GM19438 (cell line): ENCODE measurements at regions not wholly inside any gene's neighbourhood (a gene's known extent, or its start where the extent isn't known, plus 50 kb on each side); places are given as distances from the start of the nearest gene placed in this dataset.
"Not testable (repeated sequence)": the region's sequence is repeated elsewhere in the genome, so short reads cannot be mapped to it uniquely, and the experiment has no call there.

Experiments used
- ATAC-seq: cut with Tn5 transposase; IDR thresholded peaks from one replicate; pipeline ENCODE4 v1.9.1; 2021; ENCODE audit warnings: low read depth; ENCODE audit not compliant: unreplicated experiment

DNA sequence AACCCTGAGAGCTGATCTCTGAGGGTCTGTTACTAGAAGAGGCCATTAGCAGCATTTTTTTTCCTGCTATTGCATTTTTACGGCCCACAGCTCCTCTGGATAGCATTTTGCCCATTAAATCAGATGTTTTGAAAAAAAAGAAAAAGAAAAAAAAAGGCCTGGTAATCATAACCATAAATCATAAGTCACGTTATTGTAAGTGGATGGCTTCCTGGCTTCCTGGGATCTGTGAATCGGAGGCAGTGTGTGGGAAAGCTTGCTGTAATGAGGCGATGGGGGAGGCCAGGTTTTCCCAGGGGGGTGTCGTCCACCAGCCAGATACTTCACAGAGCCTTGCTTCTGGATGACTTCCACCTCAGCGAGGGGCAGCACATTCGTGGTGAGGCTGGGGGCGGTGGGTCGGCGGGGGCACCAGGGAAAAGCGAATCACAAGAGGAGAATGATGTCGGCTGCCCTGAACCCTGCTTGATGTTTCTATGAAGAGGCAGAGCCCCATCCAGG is 106.5 kb upstream of the SYT13 start:
- no peak for ATAC-seq

- ATAC-seq = no peak
Observed at GRCh38 chr11:45392154-45392553, 106.0 kb upstream of the SYT13 start.

DNA sequence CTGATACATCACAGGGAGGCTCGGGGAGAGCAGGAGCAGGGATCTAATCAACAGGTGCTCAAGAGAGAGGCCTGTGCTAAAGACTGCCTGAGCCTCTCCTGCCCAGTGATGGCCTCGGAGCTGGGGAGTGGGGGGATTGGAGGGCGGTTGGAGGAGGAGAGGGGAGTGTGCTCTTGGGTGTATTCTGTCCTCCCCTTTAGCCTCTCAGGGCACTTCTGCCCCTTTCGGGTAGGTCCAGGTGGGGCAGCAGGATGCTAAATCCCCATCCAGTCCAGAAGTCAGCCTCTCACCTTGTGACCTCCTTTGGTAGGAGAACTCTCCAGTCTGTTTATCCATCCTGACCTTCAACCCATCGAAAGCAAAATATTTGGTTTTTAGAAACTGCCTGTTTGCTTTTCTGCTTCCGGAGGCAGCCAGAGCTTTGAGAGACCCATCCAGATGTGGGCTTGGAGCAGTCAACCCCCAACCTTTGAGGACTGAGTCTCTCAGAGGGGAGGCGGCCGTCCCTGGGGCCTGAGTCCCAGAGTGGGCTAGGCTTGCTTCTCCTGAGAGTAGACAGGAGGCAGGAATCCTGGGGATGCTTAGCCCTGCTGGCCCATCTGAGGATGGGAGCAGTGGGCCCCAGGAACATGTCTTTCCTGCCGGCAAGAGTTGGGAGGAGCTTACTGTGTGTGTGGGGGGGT is 105.2 kb upstream of the SYT13 start:
- no peak for ATAC-seq

DNA sequence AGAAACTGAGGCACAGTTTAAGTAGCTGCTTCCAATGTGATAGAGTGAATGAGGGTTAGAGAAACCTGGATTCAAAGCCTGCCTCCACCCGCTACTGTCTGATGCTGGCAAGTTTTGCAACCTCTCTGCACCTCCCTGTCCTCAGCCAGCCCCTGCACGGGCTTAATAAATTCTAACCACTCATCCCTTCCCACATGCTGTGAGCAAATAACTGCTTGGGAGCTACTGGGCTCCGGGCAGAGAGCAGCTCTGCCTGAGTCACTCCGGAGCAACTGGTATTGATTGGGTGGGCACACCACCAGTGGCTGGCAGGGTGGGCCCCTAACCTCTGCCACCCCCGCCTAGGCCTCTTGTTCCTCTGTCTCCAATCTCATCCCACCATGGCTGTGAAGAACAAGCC is 104.3 kb upstream of the SYT13 start:
- no peak for ATAC-seq

- ATAC-seq = no peak
Observed at GRCh38 chr11:45388472-45388871, 102.3 kb upstream of the SYT13 start.

- not testable (repeated sequence) for ATAC-seq
Observed at GRCh38 chr11:45387885-45388284, 101.7 kb upstream of the SYT13 start.

DNA sequence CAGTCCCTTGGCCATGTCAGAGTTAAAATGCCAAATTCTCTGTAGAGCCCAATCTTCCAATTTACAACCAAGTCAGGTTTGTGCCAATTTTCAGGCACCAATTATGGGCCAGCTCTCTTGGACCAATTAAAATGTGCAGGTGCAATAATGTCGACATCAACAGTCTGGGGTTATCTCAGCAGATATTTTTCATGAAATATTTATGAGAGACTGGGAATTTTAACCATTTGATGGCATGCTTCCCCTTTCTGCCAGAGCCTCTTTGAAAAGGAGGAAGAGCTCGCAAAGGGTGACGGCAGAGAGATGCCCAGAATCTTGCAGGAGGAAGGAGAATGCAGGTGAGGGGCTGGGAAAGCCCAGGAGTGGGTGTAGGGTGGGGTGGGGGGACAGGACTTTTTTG is 100.8 kb upstream of the SYT13 start:
- ATAC-seq = no peak

DNA sequence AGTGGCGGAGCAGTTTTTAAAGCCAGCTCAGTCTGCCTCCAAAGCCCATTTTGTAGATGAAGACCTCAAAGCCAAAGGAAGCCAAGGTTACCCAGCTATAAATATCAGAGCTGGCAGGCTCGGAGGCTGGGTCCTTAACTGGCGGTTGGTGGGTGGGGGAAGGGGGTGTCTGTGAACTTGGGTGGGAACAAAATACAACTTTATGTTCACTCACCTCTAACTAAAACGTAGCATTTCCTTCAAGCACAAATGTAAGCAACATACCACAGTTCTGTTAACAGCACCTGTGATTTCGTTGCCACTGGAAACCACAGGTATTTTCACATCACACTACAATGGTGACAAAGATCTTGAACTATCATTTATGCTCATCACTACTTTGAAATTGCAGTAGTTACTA is 99.7 kb upstream of the SYT13 start:
- ATAC-seq = no peak

DNA sequence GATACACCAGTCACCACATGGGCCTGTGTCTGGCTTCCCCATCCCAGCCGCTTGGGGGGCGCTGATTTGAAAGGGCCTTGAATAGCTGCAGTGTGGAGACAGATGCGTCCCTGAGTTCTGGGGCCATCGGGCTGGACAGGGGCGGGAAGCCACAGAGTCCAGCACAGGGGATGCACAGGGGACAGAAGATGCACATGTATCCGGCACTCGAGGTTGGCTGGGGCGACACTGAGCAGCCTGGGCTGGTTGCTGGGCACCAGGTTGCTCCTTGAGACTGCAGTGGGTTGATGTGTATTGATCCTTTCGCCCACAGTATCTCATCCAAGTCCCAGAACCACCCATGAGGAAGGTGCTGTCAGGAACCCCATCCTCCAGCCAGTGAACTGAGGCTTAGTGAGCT is 99.3 kb upstream of the SYT13 start:
- ATAC-seq = no peak

GRCh38 chr11:45384711-45385241 is 98.6 kb upstream of the SYT13 start:
- no peak for ATAC-seq

- ATAC-seq = no peak
Observed at GRCh38 chr11:45384016-45384415, 97.9 kb upstream of the SYT13 start.

DNA sequence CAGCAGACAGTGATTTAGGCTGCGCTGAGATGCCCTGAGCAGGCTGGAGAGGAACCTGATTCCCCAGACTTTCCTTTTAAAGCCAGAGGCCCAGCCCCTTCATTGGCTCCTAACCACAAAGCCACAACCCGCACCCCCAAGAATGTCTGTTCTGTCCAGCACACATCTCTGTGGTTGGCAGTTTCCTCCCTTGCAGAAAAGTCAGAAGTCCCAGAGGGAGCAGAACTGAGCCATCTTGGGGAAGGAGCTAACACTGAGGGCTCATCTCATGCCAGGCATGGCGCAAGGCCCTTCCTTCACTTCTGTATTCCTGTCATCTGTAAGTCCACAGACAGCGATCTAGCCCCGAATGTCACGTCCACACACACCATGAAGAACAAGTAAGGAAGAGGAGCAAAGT is 97.1 kb upstream of the SYT13 start:
- ATAC-seq = no peak

DNA sequence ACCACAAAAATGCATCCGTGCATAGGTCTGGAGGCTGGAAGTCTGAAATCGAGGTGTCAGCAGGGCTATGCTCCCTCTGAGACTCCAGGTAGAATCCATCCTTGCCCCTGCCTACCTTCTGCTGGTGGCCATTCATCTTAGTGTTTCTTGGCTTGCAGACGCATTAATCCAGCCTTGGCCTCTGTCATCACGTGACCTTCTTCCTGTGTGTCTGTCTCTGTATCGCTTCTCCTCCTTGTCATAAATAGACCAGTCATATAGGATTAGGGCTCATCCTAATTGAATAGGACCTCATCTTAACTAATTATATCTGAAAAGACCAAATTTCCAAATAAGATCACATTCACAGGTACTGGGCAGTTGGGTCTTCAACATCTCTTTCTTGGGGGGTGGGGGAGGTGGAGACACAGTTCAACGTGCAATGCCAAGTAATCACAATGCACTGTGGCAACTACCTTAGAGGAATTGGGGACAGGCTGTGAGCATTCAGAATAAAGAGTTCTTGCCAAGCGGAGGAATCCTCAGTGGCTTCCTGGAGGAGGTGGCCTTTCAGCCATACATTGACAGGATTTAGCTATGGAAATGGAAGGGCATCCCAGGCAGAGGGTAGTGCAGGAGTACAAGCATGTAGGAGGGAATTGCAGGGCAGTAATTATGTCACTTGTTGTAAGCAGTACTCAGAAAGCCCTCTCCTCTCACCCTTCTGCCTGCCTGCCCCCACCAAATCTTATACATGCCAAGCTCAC is 96.2 kb upstream of the SYT13 start:
- ATAC-seq = no peak

DNA sequence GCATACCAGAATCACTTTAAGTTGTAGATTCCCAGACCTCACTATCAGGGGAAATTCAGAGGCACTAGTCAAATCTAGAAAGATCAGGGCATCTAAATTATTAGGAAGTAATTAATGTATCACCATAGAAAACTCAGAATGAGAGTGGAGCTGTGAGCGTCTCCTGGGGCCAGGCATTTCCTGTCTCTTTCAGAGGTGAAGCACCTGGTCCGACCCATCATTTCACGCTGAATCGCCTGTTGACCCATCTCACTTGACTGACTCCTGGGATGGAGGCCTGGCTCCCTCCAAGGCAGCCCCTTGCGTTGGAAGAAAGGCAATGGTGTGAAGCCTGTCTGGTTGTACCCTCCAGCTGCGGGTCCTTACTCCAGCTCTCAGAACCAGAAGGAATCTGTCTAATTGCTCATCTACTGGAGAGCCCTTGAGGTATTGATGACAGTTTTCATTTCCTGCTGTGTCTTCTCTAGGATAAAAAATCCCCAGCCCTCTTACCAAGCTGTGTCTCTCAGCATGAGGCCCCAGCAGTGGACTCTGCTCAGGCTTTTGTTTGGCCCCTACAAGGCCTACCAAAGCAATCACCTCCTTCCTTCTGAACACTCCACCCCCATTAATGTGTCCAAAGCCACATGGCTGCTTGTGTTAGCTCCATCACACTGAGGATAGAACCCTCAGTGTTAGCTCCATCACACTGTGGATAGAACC is 93.2 kb upstream of the SYT13 start:
- ATAC-seq = no peak

- ATAC-seq = no peak
Observed at GRCh38 chr11:45378516-45378915, 92.4 kb upstream of the SYT13 start.

DNA sequence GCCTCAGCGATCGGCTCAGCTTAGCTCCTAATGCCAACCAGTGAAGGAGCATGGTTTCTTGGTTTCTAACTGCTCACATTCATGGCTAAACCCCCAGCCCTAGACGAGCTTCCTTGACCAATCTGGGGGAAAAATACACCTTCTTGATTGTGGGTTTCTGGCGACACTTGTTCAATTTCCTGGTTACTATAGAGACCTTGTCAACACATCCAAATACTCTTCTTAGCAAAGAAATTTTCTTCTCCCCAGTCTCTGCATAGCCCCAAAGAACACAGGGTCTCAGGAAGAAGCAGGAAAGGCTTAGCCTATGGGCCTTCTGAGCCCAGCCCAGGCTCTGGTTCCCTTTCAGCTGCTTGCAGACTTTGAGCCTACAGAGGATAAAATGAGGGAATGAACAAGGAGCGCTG is 88.5 kb upstream of the SYT13 start:
- no peak for ATAC-seq

DNA sequence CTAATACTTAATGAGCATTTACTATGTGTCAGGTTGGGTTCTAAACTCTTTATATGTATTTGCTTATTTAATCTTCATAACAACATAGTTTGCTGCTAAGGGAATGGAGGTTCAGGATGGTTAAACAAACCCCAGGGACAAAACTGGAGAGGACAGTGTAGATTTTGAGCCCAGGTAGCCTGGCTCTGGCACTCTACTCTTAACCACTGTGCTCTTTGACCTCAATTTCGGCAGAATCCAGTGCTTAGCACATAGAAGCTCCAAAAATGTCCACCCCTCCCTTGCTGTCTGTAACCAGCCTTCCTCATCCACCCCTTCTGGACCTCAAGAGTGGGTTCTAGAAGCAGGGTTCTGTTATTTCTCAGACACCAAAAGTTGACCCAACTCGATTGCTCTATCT is 88.0 kb upstream of the SYT13 start:
- ATAC-seq = no peak

DNA sequence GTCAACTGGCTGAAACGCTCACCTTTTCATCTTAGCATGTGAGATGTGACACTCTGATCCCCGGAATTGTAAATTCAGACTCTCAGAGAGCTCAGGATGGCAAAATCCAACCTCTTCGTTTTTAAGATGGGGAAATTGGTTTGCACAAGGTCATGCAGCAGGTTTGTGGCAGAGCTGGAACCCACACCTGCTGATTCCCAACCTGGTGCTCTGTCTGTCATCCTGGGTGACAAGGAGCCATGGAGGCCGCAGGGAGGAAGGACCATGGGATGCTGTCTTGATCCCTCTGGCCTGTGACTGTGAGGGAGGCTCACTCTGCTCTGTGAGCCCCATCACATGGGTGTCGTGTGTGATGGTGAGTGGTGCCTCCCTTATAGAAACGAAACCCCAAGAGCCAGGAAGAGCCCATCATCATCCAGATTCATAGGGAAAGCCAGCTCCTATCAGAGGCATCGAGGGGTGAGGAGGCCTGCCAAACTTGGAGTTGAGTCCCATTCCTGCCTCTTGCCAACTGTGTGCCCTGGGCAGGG is 87.4 kb upstream of the SYT13 start:
- ATAC-seq = no peak

DNA sequence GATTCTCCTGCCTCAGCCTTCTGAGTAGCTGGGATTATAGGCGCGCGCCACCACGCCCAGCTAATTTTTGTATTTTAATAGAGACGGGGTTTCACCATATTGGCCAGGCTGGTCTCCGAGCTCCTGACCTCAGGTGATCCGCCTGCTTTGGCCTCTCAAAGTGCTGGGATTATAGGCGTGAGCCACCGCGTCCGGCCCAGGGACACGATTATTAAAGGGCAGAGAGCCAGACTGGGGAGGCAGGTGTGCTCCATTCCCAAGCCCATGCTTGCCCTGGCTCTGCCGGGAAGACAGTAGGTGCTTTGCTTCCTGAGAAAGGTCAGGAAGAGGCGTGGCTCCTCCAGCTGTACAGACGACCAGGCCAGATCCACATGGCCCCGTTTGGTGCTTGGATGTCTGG is 86.3 kb upstream of the SYT13 start:
- ATAC-seq = not testable (repeated sequence)

- no peak for ATAC-seq
Observed at GRCh38 chr11:45371251-45372115, 85.3 kb upstream of the SYT13 start.
